KBM-7 (cell line): ENCODE measurements at regions not wholly inside any gene's neighbourhood (a gene's known extent, or its start where the extent isn't known, plus 50 kb on each side); places are given as distances from the start of the nearest gene placed in this dataset.

ENCODE experiments used
- DNase-seq: peaks from one replicate; pipeline ENCODE4 v3.0.0-alpha.2; 2015
- in situ Hi-C: fragments of 300-500 bp; cut with MboI; formaldehyde crosslinking; loops from 2 replicates; pipeline ENCODE4 v1.14.3; 2020; ENCODE audit warnings: low sequenced_read_pairs, low pct_unique_long_range_greater_than_20kb, mixed read lengths

DNA sequence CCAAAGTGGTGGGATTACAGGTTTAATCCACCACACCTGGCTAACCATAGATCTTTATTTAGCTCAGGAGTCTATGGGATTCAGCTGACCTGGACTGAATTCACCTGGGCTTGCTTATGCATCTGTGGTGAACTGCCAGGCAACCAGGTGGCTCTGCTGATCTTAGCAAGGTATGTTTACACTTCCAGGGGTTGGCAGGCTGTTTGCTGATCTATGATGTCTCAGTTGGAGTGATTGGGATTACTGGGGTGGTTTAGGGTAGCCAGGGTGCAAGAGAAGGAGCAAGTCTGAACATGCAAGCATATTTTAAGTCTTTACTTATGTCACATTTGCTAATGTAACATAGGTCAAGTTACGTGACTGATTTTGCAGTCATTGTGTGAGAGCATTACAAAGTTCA lies 63.6 kb upstream of the JAK2 start:
- in situ Hi-C loops: no loop called here
- no peak for DNase-seq

DNA sequence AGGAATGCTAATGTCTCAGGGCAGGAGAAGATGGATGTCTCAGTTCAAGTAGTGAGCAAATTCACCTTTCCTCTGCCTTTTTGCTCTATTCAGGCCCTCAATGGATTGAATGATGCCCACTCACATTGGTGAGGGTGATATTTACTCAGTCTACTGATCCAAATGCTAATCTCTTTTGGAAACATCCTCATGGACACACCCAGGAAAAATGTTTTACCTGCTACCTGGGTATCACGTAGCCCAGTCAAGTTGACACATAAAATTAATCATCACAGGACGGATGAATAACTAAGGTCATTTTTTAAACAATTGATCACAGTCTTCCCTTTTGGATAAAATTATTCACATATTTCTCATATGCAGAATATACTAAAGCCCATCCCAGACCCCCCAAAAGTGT lies 63.0 kb upstream of the JAK2 start:
- in situ Hi-C loops: no loop called here
- DNase-seq: no peak

DNA sequence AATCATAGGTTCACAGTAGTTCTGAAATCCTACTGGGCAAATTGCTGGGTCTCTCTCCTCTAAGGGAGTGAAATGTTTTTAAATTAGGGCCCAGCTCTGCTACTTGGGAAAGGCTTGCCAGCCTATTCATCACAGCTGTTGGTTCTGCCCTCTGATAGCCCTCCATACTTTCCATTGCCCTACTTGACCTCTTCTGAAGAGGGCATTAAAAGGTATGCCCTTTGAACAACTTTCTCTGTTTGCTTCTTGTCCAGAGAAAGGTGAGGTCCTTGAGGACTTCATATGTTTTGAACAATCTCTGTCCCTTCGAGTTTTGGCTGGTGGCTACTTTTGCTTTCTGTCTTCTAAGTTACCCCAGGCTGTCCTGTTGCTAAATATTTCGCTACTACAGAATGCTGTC lies 62.3 kb upstream of the JAK2 start:
- in situ Hi-C loops: no loop called here

DNA sequence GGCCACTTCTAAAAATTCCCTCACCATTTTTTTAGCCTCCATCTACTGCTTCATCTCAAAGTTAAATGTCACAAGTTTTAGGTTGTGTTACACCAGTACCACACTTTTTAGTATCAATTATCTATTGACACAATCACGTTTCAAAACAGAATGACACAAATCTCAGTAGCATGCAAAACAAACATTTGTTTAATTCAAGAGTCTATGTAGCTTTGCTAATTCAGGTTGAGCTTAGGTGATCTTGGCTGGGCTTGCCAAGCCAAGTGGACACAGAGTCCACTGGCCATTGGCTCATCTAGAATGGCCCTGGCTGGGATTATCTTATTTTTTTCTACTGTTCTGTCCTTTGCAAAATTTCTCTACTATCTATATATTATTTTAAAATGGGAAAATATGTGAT lies 61.9 kb upstream of the JAK2 start:
- no peak for DNase-seq
- in situ Hi-C loops: no loop called here

More for the DNA sequence above, 62.3 kb upstream of the JAK2 start:
- DNase-seq: no peak

DNA sequence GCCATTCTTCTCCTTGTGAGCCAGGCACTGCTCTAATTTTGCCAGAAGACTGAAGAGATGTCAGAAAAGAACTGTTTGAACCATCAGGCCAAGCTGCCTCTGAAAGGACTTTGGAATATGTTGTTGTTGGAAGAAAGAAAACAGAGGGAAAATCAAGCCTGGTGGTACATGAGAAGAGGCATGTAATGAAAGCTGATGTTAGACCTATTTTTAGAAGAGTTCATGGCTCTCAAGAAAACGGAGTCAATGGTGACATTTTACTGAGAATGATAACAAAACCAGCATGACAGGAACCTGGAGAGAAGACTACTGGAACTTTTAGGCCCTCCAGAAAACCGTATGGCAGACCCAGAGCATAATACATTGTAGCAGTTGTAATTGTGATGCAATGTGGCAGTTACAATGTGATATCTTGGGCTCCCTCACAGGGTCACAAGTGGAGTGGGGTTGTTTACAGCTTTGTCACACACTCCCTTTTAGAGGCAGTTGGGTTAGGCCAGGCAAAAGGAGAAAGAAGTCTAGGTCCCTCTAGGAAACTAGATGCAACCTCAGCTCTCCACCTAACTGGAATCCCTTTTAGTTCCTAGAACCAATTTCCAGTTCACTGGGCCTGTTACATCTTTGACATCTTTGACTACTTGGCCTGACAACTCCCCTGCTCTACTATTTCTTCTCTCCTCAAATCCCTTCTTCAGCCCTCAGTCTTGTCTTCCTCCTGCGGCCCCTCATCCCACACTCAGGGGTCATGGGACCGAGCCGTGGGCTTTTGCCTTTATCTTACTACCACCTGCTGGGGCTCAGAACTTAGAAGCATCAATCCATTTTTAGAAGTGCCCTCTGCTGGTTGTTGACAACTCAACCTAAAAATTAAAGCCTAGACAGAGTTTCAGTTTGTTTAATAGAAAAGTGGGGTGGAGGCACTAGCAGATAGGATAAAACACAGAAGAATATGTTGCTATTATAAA lies 61.2 kb upstream of the JAK2 start:
- in situ Hi-C loops: no loop called here

DNA sequence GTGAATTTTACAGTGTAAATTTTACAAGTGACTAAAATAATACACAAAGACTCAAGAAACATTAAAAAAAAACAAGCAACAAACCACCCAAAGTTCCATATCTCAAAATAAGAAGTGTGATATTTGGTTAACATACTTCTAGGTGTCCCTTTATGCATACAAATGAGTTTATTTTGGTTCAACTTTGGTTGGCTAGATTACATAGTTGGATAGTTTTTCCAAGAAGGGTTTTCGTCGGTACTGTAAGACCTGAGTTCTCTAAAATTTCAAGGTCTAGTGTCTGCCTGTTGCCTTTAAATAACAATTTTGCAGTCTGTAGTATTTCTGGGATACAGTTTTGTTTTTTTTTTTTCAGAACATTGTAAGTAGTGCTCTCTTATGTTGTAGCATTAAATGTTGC lies 58.8 kb upstream of the JAK2 start:
- no peak for DNase-seq
- in situ Hi-C loops: no loop called here

More for the DNA sequence above, 61.2 kb upstream of the JAK2 start:
- peak; percentile 54 for DNase-seq

DNA sequence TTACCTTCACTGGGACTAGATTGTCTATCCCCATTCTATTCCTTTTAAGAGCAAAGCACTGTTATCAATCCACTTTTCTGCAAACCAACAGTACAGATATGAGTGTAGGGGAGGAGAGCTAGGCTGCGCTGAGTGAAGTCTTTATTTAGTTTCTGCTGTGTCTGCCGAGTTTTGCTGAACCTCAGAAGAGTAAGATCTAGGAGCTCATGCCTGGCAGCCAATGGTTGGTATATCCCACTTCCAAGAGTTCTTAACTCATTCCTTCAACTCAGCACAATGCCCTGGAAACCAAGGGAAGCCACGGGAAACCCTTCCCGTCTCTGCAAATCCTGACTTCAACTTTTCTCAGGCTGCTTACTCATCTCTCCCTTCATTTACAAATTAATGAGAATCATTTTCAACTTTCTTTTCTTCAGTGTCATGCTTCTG lies 58.0 kb upstream of the JAK2 start:
- in situ Hi-C loops: no loop called here
- no peak for DNase-seq

DNA sequence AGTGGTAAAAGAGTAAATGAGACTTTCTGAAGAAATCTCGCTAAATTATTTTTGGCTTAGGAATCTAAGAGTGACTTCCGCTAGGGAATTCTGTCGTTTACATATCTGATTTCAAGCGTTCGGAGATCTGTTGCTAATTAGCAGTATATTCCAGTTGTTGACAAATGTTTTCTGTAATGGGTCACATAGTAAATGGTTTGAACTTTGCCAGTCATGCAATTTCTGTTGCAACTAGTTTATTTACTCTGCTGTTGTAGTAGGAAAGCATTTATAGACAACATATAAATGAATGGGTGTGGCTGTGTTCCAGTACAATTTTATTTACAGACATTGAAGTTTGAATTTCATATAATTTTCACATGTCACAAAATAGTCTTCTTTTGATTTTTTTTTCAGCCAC lies 57.4 kb upstream of the JAK2 start:
- in situ Hi-C loops: no loop called here
- no peak for DNase-seq

DNA sequence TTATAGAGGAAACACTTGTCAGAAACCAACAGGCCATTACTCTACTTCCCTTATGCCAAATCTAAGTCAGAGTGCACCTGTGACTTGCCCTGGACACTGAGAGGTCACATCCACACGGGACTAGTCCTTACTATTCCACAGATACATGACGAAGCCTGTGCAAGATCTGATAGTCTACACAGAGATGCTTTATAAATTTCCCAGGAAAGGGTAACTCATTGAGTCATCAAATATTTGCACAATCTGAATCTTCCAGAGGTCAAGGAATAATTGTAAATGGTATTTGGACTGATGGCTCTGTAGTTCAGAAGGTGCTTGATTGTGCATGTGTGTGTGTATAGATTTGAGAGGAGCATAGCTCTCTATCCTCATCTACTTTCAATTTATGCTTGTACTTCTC lies 55.2 kb upstream of the JAK2 start:
- no peak for DNase-seq
- in situ Hi-C loops: no loop called here

DNA sequence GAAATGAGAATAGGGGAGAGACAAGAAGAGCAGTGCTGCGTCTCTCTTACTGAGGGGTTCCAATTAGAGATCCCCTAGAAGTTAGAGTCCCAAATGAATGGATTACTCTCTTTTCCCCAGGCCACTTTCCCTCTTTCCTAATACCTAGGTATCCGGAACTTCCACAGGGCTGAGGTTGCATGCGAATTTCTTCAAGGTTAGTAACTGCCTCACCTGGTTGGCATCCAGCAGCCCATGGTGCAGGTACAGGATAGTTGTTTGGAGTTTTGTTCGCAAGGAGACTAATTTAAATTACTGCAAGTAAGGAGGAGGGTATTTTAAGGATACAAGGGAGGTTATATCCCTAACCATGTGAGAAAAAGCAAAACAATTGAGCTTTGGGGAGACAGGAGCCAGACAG lies 52.4 kb upstream of the JAK2 start:
- DNase-seq: no peak
- in situ Hi-C loops: no loop called here

DNA sequence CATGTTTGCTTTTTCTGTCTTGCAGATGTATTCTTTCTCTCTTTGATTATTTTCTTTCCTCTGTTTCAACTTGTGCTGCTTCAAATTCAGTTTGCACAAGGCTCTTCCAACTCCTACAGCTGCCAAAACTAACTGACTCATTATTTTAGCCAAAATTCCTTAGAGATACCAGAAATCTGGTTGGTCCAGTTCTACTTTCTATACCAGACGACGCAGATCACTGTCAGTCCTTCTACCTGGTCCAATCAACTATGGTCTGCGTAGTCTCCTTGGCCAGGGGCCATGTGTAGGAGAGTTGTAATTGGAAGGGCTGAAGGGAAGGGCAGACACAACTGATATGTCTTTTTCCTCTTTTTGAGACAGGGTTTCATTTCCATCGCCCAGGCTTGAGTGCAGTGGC lies 51.9 kb upstream of the JAK2 start:
- in situ Hi-C loops: no loop called here
- DNase-seq: no peak

DNA sequence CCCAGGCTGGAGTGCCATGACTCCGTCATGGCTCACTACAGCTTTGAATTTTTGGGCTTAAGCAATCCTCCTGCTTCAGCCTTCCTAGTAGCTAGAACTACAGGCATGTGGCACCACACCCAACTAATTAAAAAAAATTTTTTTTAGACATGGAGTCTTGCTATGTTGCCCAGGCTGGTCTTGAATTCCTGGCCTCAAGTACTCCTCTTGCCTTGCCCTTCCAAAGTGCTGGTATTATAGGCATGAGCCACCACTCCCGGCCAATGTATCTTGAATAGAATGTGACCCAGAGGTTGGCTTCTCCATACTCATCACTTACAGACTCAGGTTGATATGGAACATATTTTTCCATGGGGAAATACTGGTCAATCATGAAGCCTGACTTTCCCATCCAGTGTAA lies 51.2 kb upstream of the JAK2 start:
- in situ Hi-C loops: no loop called here
- no peak for DNase-seq

DNA sequence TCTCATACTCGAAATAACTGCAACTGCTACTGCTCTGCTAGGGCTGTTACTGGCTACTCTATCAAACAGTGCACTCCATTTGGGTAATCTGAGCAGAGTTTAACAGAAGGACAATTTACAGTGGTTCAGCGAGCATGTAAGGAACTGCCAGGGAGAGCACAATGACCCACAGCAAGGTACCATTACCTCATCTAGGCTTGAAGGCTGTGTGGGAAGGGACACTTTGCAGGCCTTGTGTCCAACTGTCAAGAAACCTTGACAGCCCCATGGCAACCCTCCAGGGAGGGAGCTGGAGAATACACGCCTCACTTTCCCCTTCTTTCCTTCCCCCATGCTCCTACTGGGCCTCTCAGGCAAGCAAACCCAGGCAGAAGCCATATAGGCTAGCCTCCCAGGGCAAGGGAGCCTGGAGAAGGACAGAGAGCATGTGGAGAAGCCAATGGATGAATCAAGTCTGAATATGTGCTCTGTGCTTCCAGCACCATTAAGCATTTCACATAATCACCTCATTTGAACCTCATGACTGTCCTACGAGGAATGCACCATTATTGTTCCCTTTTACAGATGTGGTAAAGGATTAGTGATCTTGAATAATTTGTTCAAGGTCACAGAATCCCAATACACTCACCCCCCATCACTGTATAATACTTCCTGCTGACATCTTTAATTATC lies 49.9 kb upstream of the JAK2 start:
- in situ Hi-C loops: no loop called here
- no peak for DNase-seq
